NCI-H2171 (cell line): ENCODE measurements at regions not wholly inside any gene's neighbourhood (a gene's known extent, or its start where the extent isn't known, plus 50 kb on each side); places are given as distances from the start of the nearest gene placed in this dataset.

Experiments
- DNase-seq: peaks from one replicate; lab custom pipeline; 2025; lab: John Stamatoyannopoulos, UW

- DNase-seq: no peak
Measured at GRCh38 chr2:120828829-120829632, 93.4 kb downstream of the GLI2 start.

GRCh38 chr2:120829633-120830025 lies 94.0 kb downstream of the GLI2 start:
- no peak for DNase-seq

GRCh38 chr2:120830096-120830830 lies 94.6 kb downstream of the GLI2 start:
- DNase-seq: no peak

GRCh38 chr2:120831086-120831485 lies 95.4 kb downstream of the GLI2 start:
- DNase-seq: no peak

- no peak for DNase-seq
Measured at GRCh38 chr2:120831891-120832290, 96.2 kb downstream of the GLI2 start.

GRCh38 chr2:120832296-120833070 lies 96.8 kb downstream of the GLI2 start:
- no peak for DNase-seq

GRCh38 chr2:120833127-120833675 lies 97.5 kb downstream of the GLI2 start:
- DNase-seq: no peak

- DNase-seq: no peak
Measured at GRCh38 chr2:120834206-120834605, 98.5 kb downstream of the GLI2 start.

GRCh38 chr2:120836281-120836680 lies 100.6 kb downstream of the GLI2 start:
- DNase-seq: no peak

GRCh38 chr2:120840795-120841487 lies 105.3 kb downstream of the GLI2 start:
- DNase-seq: no peak

GRCh38 chr2:120842456-120843439 lies 107.1 kb downstream of the GLI2 start:
- no peak for DNase-seq

GRCh38 chr2:120844070-120844738 lies 108.5 kb downstream of the GLI2 start:
- DNase-seq: no peak

- no peak for DNase-seq
Measured at GRCh38 chr2:120845277-120845676, 109.6 kb downstream of the GLI2 start.

GRCh38 chr2:120846406-120847095 lies 110.9 kb downstream of the GLI2 start:
- no peak for DNase-seq

GRCh38 chr2:120847700-120848321 lies 112.1 kb downstream of the GLI2 start:
- peak; percentile 92 for DNase-seq

GRCh38 chr2:120849278-120849677 lies 113.6 kb downstream of the GLI2 start:
- no peak for DNase-seq

- DNase-seq: no peak
Measured at GRCh38 chr2:120850551-120850950, 114.9 kb downstream of the GLI2 start.

GRCh38 chr2:120851116-120851773 lies 115.6 kb downstream of the GLI2 start:
- DNase-seq: no peak
